K562 (cell line): ENCODE measurements at regions not wholly inside any gene's neighbourhood (a gene's known extent, or its start where the extent isn't known, plus 50 kb on each side); places are given as distances from the start of the nearest gene placed in this dataset.

ENCODE experiments used
- ATAC-seq: fragments of 200-7000 bp; cut with Tn5 transposase; 3 replicates; pipeline ENCODE4 v1.9.1; 2020; ENCODE audit warnings: moderate library complexity
- BruUV-seq: library from RNA; stranded (reverse); fragments of 400-500 nt; replicated peaks from 2 replicates; lab custom pipeline; 2021; lab: Mats Ljungman, UMichigan
- CTCF ChIA-PET: fragments of 300-600 bp; formaldehyde crosslinking; extraction: SDS; loops from one replicate; lab custom pipeline; 2021; ENCODE audit warnings: low intra/inter-chr PET ratio; lab: Yijun Ruan, JAX
- POLR2A ChIA-PET: fragments of 300-600, 350-650 bp; sonication (Branson Sonifier 250); formaldehyde crosslinking; extraction: SDS; loops from one replicate; lab custom pipeline; 2021; ENCODE audit warnings: antibody characterized with exemption, inconsistent platforms; lab: Yijun Ruan, JAX
- DNase-seq, 4 experiments: peaks; one replicate each; pipeline versions ENCODE4 v3.0.0 to v3.0.0-alpha.2; 2011 to 2018; ENCODE audit warnings: low spot score in 3 of 4, mixed read lengths in 3 of 4; ENCODE audit errors: extremely low read depth in 1 of 4
- FAIRE-seq: peaks from 2 replicates; lab custom pipeline; 2011; peaks lifted over from hg19 to GRCh38; lab: Jason Lieb, UNC
- H2AFZ ChIP-seq: 2 replicates; pipeline ENCODE4 v1.6.0; 2011; ENCODE audit warnings: low read depth, low read length, control low read depth, inconsistent platforms
- H3K27ac ChIP-seq: fragments of 200-600 bp; 3 replicates; pipeline ENCODE4 v1.8.0; 2011; ENCODE audit warnings: low read depth, mild to moderate bottlenecking, control low read depth, inconsistent platforms, low read length, moderate library complexity, mixed read lengths; ENCODE audit errors: extremely low read depth
- H3K27me3 ChIP-seq, 2 experiments: fragments of 300-600 bp in 1 of 2; 2 replicates in 1 of 2; 3 replicates in 1 of 2; pipeline versions ENCODE4 v1.6.0 to v1.8.0; 2011; ENCODE audit warnings: inconsistent platforms in 2 of 2, low read length in 2 of 2, mild to moderate bottlenecking in 1 of 2, mixed read lengths in 1 of 2, moderate library complexity in 1 of 2; ENCODE audit not compliant: control insufficient read depth in 2 of 2, insufficient read depth in 2 of 2
- H3K36me3 ChIP-seq: fragments of 300-600 bp; 3 replicates; pipeline ENCODE4 v1.8.0; 2011; ENCODE audit warnings: mild to moderate bottlenecking, low read length, inconsistent platforms; ENCODE audit not compliant: control insufficient read depth, insufficient read depth
- H3K4me1 ChIP-seq, 2 experiments: fragments of 200-600 bp in 1 of 2; replicated peaks in 1 of 2; 2 replicates in 1 of 2; 3 replicates in 1 of 2; pipeline versions ENCODE4 v1.5.1 to v1.8.0; 2011; ENCODE audit warnings: inconsistent platforms in 2 of 2, low read length in 2 of 2, mild to moderate bottlenecking in 1 of 2, mixed read lengths in 1 of 2, moderate library complexity in 1 of 2; ENCODE audit not compliant: control insufficient read depth in 2 of 2, insufficient read depth in 2 of 2
- H3K4me2 ChIP-seq: 2 replicates; pipeline ENCODE4 v1.6.1; 2011; ENCODE audit warnings: low read length, control low read depth, inconsistent platforms, mixed read lengths; ENCODE audit not compliant: insufficient read depth
- H3K4me3 ChIP-seq: fragments of 200-600 bp; sonication (generic), shearing (Covaris generic); 2 replicates; pipeline ENCODE4 v1.5.1; 2016; ENCODE audit warnings: control low read depth, inconsistent platforms
- H3K79me2 ChIP-seq: fragments of 200-600 bp; 3 replicates; pipeline ENCODE4 v1.8.0; 2011; ENCODE audit warnings: low read length, inconsistent platforms; ENCODE audit not compliant: control insufficient read depth, insufficient read depth
- H3K9ac ChIP-seq, 2 experiments: 2 replicates each; pipeline versions ENCODE4 v1.6.0 to v1.6.1; 2011; ENCODE audit warnings: low read depth in 2 of 2, low read length in 2 of 2, control low read depth in 1 of 2, inconsistent platforms in 1 of 2, mild to moderate bottlenecking in 1 of 2, mixed read lengths in 1 of 2; ENCODE audit not compliant: insufficient read depth in 1 of 2
- H3K9me1 ChIP-seq: one replicate; pipeline ENCODE4 v1.6.0; 2011; ENCODE audit warnings: inconsistent platforms, mild to moderate bottlenecking, low read length, moderate library complexity; ENCODE audit not compliant: control insufficient read depth, insufficient read depth
- H3K9me3 ChIP-seq: replicated peaks from 2 replicates; pipeline ENCODE4 v1.5.1; 2011; ENCODE audit warnings: low read depth, low read length, inconsistent platforms; ENCODE audit not compliant: control insufficient read depth, insufficient read depth
- H4K20me1 ChIP-seq: replicated peaks from 2 replicates; pipeline ENCODE4 v1.6.1; 2011; ENCODE audit warnings: low read length, inconsistent platforms, mixed read lengths; ENCODE audit not compliant: control insufficient read depth, insufficient read depth
- HNRNPLL ChIP-seq: fragments of 200-400 bp; formaldehyde crosslinking; IDR thresholded peaks from 2 replicates; pipeline ENCODE4 v1.6.1; 2017; ENCODE audit warnings: low read length, low read depth, mild to moderate bottlenecking; ENCODE audit not compliant: poor library complexity, severe bottlenecking
- HOMEZ ChIP-seq: fragments of 250-450 bp; sonication (Bioruptor Pico); IDR thresholded peaks from 2 replicates; pipeline ENCODE4 v1.4.0; 2020; ENCODE audit warnings: mild to moderate bottlenecking, moderate library complexity
- MNT ChIP-seq, 2 experiments: fragments of 450-650 bp; conservative IDR thresholded peaks; 2 replicates each; pipeline ENCODE4 v1.6.1; 2017; ENCODE audit warnings: mild to moderate bottlenecking in 2 of 2, moderate library complexity in 2 of 2
- MTA1 ChIP-seq: fragments of 450-650 bp; IDR thresholded peaks from 2 replicates; pipeline ENCODE4 v1.6.1; 2017; ENCODE audit warnings: borderline replicate concordance
- ZNF407 ChIP-seq: fragments of 450-650 bp; IDR thresholded peaks from 2 replicates; pipeline ENCODE4 v1.6.1; 2016; ENCODE audit warnings: low read depth
- ZNF764 ChIP-seq: fragments of 250-450 bp; sonication (Bioruptor Pico); IDR thresholded peaks from 2 replicates; pipeline ENCODE4 v1.4.0; 2020; ENCODE audit warnings: low read depth, mild to moderate bottlenecking, moderate library complexity
- WGBS: fragments of 100-300 bp; shearing (Covaris generic); methylation state at CpG from one replicate; pipeline ENCODE4 v1.1.6; 2016; ENCODE audit warnings: low coverage, mixed read lengths; ENCODE audit not compliant: insufficient coverage; ENCODE audit errors: missing lambda C conversion rate; 5-methylcytosine and 5-hydroxymethylcytosine counted together
- in situ Hi-C: fragments of 300-500 bp; cut with MboI; formaldehyde crosslinking; loops from 4 replicates; pipeline ENCODE4 v1.15.0; 2018; ENCODE audit warnings: inconsistent platforms, mixed read lengths
- intact Hi-C: fragments of 100-400 bp; cut with micrococcal nuclease; formaldehyde crosslinking; loops from 2 replicates; pipeline ENCODE4 v1.14.2; 2022

GRCh38 chr3:86547692-86548091 lies 443.3 kb downstream of the VGLL3 start (continued):
- TF ChIP-seq ZNF407: no peak
- no peak for TF ChIP-seq ZNF764 (CRISPR knock-in tag)
- TF ChIP-seq, all 486 proteins: peak for 0

- H3K36me3 ChIP-seq: no peaks in the 10 kb centered on the region
- no peaks in the 10 kb centered on the region for H3K9me3 ChIP-seq
- H3K9me1 ChIP-seq: no peaks in the 10 kb centered on the region
- no peak for FAIRE-seq
- 0% methylated on average over 5 of the region's 5 CpGs for WGBS
- intact Hi-C loops (no loop called here), in situ Hi-C loops (no loop called here)
- no peak overlapping the region for H3K9ac ChIP-seq
- ATAC-seq: no peak
- no peak overlapping the region for H3K4me2 ChIP-seq
- no peak overlapping the region for H2AFZ ChIP-seq
- no peaks in the 10 kb centered on the region for H3K79me2 ChIP-seq
- BruUV-seq: no TSS peak
- no peak overlapping the region for H3K4me3 ChIP-seq
- ChIA-PET POLR2A (no interaction called here), CTCF (no interaction called here)
- no peak overlapping the region for H3K27ac ChIP-seq
- H3K27me3 ChIP-seq: no peaks in the 10 kb centered on the region
- no peaks in the 10 kb centered on the region for H4K20me1 ChIP-seq
- H3K4me1 ChIP-seq: no peaks in the 10 kb centered on the region
- no peak for DNase-seq
- TF ChIP-seq HOMEZ (CRISPR knock-in tag): no peak
- no peak for TF ChIP-seq MNT (conservative IDR thresholded peaks at IDR 0.05)
- no peak for TF ChIP-seq MTA1
- TF ChIP-seq HNRNPLL: no peak
Measured at GRCh38 chr3:86537171-86537570, 453.8 kb downstream of the VGLL3 start.
